Pancreas (tissue), 10 donors: ENCODE measurements at regions not wholly inside any gene's neighbourhood (a gene's known extent, or its start where the extent isn't known, plus 50 kb on each side); places are given as distances from the start of the nearest gene placed in this dataset.

Experiments used
- ATAC-seq, 4 donors: fragments of 200-7000 bp; cut with Tn5 transposase; one replicate each; pipeline versions ENCODE4 v1.8.0 to v1.9.1; 2020; ENCODE audit warnings: mild to moderate bottlenecking in 4 of 4, moderate library complexity in 4 of 4
- DNase-seq, 6 donors: peaks; one replicate each; pipeline ENCODE4 v3.0.0-alpha.2; 2020
- FAIRE-seq: peaks from 2 replicates; lab custom pipeline; 2012; peaks lifted over from hg19 to GRCh38; lab: Jason Lieb, UNC
- H3K27ac ChIP-seq, 4 donors: fragments of 200-600 bp; sonication (generic); 1 replicate in 3 of 4; 2 replicates in 1 of 4; pipeline versions ENCODE4 v1.5.0 to v1.8.0; 2020
- H3K27me3 ChIP-seq, 4 donors: fragments of 200-600 bp; one replicate each; pipeline ENCODE4 v1.8.0; 2021
- H3K36me3 ChIP-seq, 3 donors: fragments of 200-600 bp; sonication (generic) in 1 of 3; one replicate each; pipeline versions ENCODE4 v1.5.0 to v1.8.0; 2020 to 2021
- H3K4me1 ChIP-seq, 3 donors: fragments of 200-600 bp; one replicate each; pipeline ENCODE4 v1.8.0; 2021
- H3K4me3 ChIP-seq, 4 donors: fragments of 200-600 bp; sonication (generic) in 2 of 4; one replicate each; pipeline versions ENCODE4 v1.5.0 to v1.8.0; 2020 to 2021
- H3K9me3 ChIP-seq, 4 donors: fragments of 200-600 bp; one replicate each; pipeline ENCODE4 v1.8.0; 2021
- WGBS, 2 donors: extraction: QIAGEN DNeasy Blood & Tissue Kit; methylation state at CpG; one replicate each; pipeline ENCODE4 v1.1.7; 2013; 5-methylcytosine and 5-hydroxymethylcytosine counted together
- intact Hi-C, 3 donors: fragments of 100-400 bp; cut with DNase I; formaldehyde crosslinking; loops; one replicate each; pipeline versions ENCODE4 v1.11.1 to v1.14.2; 2022
- TF ChIP-seq, protein P1 (sequence below), 4 donors: fragments of 200-600 bp; sonication (generic) in 3 of 4; IDR thresholded peaks; one replicate each; pipeline versions ENCODE4 v1.5.0 to v1.8.0; 2021; ENCODE audit warnings: antibody characterized with exemption in 4 of 4
- donor health status: healthy with polysubstance abuse.
- donor health status: DM: no; HTN: no; CAD: no; lungs with moderate emphysema.
- donor health status: DM: no; HTN: no; CAD: no.
- donor health status: control.
- donor health status: control.
- donor health status: Bipolar disorder and iron deficiency.
- donor health status: DM: yes; HTN: yes; CAD: no.
- donor health status: DM: no; HTN: no; CAD: no.
- donor health status: DM: no; HTN: no; CAD: no.
- donor health status: DM: yes; HTN: yes; CAD: no.

DNA sequence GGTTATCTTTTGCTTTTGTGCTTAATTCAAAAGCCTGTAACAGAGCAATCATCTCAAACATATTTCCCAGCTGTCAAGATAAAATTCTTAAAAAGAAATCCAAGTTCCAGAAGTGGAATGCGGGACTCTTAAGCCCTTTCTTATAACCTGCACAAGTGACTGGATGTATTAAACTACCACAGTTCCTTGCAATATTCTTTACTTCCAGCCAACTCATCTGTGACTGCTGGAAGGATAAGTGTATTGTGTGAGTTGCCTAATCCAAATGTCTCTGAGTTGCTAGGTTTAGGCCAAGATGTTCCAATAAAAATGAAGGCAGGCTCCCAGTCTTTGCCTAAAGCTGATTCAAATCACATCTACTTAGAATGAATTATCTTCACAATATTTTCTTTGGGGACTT, 159.2 kb upstream of the SLC24A2 start:
- TF ChIP-seq, protein P1, sequence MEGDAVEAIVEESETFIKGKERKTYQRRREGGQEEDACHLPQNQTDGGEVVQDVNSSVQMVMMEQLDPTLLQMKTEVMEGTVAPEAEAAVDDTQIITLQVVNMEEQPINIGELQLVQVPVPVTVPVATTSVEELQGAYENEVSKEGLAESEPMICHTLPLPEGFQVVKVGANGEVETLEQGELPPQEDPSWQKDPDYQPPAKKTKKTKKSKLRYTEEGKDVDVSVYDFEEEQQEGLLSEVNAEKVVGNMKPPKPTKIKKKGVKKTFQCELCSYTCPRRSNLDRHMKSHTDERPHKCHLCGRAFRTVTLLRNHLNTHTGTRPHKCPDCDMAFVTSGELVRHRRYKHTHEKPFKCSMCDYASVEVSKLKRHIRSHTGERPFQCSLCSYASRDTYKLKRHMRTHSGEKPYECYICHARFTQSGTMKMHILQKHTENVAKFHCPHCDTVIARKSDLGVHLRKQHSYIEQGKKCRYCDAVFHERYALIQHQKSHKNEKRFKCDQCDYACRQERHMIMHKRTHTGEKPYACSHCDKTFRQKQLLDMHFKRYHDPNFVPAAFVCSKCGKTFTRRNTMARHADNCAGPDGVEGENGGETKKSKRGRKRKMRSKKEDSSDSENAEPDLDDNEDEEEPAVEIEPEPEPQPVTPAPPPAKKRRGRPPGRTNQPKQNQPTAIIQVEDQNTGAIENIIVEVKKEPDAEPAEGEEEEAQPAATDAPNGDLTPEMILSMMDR (IDR thresholded peaks at IDR 0.05) = no peak
- no peaks in the 10 kb centered on the region for H3K27me3 ChIP-seq
- intact Hi-C loops = no loop called here
- no peaks in the 10 kb centered on the region for H3K9me3 ChIP-seq
- 91 to 95% methylated on average over 1 of the region's 1 CpG for WGBS, 2 donors
- no peak overlapping the region for H3K4me3 ChIP-seq
- H3K27ac ChIP-seq = no peak overlapping the region
- no peaks in the 10 kb centered on the region for H3K4me1 ChIP-seq
- ATAC-seq = no peak
- H3K36me3 ChIP-seq = no peaks in the 10 kb centered on the region
- DNase-seq = no peak
- FAIRE-seq = no peak

DNA sequence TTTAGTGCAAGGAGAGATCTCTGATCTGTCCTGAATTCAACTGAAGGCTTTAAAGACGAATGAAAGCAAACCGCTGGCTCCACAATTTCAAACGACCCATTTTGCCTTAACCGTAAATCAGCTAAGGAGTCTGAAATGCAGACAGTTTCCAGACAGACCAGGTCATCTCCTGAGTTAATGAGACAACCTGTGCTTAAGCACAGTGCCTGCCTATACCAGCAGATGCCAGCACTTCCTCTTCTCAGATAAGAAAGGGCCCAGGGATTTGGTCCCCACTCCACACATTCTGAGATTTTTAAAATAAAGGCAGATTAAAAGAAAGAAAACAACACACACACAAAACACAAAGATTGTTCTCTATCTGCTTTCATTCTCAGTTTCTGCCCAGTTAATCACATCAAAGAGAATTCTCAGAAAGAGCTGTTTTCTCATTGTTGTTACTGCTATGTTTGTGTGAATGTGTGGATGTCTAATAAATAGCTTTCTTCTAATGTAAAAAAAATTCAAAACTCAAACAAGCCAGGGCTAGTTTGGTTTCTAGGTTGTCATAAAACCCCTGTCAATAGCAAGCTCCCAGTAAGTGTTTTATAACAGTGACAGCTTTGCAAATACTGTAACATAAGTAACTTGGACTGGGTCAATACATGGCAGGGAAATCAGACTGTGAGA, 157.7 kb upstream of the SLC24A2 start:
- ATAC-seq = peak in 3 of 4 donors; percentile 53 to 65 (median 58)
- no peaks in the 10 kb centered on the region for H3K9me3 ChIP-seq
- TF ChIP-seq, protein P1 (IDR thresholded peaks at IDR 0.05) = peak in 1 of 4 donors; percentile 21
- FAIRE-seq = no peak
- H3K27ac ChIP-seq = no peak overlapping the region
- H3K36me3 ChIP-seq = no peaks in the 10 kb centered on the region
- no peak overlapping the region for H3K4me3 ChIP-seq
- H3K4me1 ChIP-seq = no peaks in the 10 kb centered on the region
- DNase-seq = no peak
- intact Hi-C loops = no loop called here
- 46 to 51% methylated on average over 4 of the region's 4 CpGs for WGBS, 2 donors
- no peaks in the 10 kb centered on the region for H3K27me3 ChIP-seq

DNA sequence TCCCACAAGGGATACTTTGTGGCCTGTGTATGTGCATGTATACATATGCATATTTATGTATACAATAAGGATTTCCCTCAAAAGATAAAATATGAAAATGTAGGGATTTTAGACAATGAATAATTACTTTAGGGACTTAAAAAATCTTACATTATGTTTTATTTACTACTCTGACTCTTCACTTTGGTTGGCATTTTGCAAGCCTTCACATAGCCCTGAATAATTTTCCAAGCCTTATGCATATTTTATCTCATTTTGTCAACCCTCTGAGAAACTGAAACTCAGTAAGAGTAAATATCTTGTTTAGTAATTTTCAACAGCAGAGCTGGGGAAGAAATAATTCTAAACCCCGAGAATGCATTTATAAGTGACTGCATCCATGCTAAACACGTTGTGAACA, 153.0 kb upstream of the SLC24A2 start:
- DNase-seq = no peak
- Histone ChIP-seq H3K27ac (no peak overlapping the region), H3K4me1 (no peaks in the 10 kb centered on the region), H3K36me3 (no peaks in the 10 kb centered on the region), H3K9me3 (no peaks in the 10 kb centered on the region), H3K27me3 (no peaks in the 10 kb centered on the region), H3K4me3 (no peak overlapping the region)
- no peak for ATAC-seq
- 49 to 63% methylated on average over 2 of the region's 2 CpGs for WGBS, 2 donors
- FAIRE-seq = no peak
- intact Hi-C loops = no loop called here
- TF ChIP-seq, protein P1 (IDR thresholded peaks at IDR 0.05) = no peak

DNA sequence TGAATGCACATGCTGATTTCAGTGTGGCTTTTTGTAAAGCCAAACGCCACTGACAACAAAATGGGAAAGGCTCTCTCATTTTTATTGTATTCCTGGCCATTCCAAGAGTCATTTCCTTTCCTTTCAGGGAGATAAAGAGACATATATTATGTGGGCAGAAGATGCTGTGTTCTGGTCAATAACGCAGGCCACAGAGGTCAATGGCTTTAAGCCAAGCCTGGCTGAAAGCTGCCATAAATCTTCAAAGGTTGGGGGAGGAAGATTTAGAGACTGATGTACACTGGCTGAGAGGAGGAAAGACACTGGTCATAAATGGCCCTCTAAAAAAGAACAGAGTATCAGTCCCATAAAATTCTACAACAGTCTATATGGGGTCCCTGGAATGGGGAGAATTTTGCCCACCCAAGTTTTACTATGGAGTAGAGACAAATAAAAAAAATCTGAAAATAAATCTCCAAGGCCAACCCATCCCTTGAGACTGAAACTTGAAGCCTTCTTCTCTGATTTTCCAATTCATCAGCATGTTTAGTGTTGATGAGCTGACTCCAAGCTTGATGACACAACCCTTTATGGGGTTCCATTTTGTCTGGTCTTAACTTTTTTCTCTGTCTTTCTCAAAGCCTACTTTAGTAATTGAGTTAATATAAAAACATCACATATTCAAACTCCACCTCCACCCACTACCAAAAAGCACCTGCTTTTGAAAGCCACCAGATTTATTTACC, 152.1 kb upstream of the SLC24A2 start:
- H3K27me3 ChIP-seq = no peaks in the 10 kb centered on the region
- no peaks in the 10 kb centered on the region for H3K36me3 ChIP-seq
- DNase-seq (no peak), ATAC-seq (no peak), FAIRE-seq (no peak)
- intact Hi-C loops = no loop called here
- no peak overlapping the region for H3K4me3 ChIP-seq
- TF ChIP-seq, protein P1 (IDR thresholded peaks at IDR 0.05) = no peak
- no peaks in the 10 kb centered on the region for H3K9me3 ChIP-seq
- no peaks in the 10 kb centered on the region for H3K4me1 ChIP-seq
- WGBS, 2 donors = 65 to 74% methylated on average over 2 of the region's 2 CpGs
- no peak overlapping the region for H3K27ac ChIP-seq

DNA sequence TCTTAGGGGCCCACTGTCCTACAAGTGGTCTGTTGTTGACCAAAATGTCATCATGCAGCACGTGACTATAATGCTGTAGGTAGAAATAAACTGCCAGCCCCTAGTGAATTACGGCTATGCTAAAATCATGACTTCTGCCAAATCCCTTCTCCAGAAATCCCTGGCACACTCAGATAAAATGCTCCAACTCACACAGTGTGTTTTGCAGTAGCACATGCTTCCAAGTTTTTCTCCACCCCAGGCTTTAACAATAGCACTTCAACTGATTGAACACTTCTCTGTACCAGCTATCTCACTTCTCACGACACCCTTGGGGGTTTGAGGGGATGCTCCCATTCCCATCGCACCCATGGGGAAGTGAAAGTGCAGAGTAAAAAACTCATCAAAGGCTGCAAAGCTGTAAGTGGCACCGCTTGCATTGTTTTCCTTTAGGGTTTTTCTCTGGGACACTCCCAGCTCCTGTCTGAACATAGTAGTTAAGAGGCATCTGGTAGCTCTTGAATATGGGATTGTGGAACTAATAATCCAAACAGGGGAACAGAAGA, 151.0 kb upstream of the SLC24A2 start:
- ATAC-seq (no peak), FAIRE-seq (no peak), DNase-seq (no peak)
- TF ChIP-seq, protein P1 (IDR thresholded peaks at IDR 0.05) = no peak
- no peaks in the 10 kb centered on the region for H3K4me1 ChIP-seq
- WGBS, 2 donors = 59 to 60% methylated on average over 5 of the region's 5 CpGs
- H3K36me3 ChIP-seq = no peaks in the 10 kb centered on the region
- no peak overlapping the region for H3K4me3 ChIP-seq
- no peaks in the 10 kb centered on the region for H3K9me3 ChIP-seq
- no peak overlapping the region for H3K27ac ChIP-seq
- H3K27me3 ChIP-seq = no peaks in the 10 kb centered on the region
- intact Hi-C loops = no loop called here
